ENCODE measurements at regions not wholly inside any gene's neighbourhood (a gene's known extent, or its start where the extent isn't known, plus 50 kb on each side); places are given as distances from the start of the nearest gene placed in this dataset.

DNA sequence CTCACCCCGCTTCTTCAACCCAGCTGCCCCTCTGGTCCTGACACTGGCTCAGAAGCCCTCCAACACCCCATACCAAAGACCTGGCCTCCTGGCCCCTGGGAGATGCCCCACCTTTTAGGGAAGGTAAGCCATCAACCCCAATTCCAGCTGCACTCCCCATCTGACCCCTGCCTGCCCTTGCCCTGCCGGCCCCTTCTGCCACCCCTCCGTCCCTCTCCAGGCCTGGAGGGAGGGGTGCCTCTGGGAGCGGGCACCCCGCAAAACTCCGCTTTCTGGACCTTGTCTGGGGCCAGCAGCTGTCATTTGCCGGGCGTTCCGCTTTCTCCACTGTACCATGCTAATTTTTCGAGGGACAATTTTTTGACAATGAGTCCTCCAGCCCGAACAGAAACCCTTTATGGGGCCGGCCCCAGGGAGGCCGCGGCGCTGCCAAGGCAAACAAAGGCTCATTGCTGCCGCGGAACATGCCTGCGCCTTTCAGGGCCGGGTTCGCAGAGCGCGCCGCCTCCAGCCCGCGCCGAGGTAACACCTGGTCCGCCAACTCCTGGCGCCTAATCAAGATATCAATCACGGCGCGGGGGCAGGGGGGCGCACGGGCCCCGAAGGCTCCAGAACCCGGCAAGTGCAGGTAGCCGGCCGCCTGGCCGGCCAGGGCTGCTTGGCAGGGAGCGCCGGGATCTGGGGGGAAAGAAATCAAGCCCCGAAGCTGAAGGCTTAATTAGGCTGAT is 96.0 kb downstream of the INHBB start:
- DNase-seq: peak; percentile 60

DNA sequence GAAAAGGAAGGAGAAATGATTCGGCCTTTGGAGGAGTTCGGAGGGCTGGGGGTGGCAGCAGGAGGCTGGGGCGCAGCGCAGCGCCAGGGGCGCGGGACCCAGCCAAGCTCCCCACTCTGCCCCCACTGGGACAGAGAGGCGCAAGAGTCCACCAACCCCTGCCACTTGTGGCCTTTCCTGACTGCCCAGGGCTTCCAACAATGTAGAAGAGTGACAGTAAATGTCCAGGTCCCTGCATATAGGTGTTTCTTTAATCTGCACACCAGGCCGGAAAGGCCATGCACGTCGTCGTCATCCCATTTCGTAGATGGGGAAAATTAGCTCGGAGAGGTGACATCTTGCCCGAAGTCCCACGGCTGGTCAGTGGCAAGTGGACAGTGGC is 96.6 kb downstream of the INHBB start:
- no peak for DNase-seq

DNA sequence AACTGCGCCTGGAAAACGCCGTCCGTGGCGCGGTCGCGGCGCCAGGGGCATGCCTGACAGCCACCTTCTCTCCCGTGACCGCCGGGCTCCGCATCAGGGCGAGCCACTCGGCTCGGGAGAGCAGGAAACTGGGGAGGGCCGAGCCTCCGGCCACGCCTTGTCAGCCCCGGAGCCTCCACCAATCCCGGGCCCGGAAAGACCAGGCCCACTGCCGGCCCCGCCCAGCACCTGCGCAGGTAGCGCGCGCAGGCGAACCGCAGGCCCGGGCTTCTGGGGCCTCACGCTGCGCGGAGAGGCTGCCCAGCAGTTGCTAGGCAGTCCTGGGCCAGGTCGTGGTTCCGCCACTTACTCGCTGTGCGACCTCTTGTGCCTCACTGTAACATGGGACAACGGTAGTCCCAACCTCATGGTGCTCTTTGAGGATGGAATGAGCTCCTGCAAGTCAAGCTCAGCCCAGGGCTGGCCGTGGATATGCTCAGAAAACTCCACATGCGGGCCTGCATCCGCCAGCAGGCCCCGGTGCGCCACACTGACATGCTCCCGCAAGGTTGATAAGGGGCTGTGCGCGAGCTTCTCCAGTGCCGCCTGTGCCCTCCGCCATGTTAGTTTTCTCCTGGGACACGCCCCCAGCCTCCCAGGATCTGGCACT is 97.1 kb downstream of the INHBB start:
- peak; percentile 83 for DNase-seq

DNA sequence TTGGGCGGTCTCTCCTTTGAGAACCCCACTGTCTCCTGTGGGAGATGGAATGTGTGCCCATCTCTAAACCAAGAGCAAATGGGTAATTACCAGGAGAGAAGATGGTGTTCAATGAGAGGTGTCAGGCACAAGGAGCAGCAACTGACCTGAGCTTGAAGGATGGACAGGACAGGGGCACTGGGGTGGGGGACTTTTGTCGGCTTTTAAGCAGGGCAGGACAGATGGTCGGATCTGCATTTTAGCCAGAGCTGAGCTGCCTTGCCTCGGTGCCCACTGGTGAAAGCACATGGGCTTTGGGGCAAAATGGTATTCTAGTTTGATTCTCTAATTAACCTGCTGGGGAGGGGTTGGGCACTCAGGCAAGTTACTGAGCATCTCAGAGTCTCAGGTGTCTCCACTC is 98.0 kb downstream of the INHBB start:
- DNase-seq: no peak

DNA sequence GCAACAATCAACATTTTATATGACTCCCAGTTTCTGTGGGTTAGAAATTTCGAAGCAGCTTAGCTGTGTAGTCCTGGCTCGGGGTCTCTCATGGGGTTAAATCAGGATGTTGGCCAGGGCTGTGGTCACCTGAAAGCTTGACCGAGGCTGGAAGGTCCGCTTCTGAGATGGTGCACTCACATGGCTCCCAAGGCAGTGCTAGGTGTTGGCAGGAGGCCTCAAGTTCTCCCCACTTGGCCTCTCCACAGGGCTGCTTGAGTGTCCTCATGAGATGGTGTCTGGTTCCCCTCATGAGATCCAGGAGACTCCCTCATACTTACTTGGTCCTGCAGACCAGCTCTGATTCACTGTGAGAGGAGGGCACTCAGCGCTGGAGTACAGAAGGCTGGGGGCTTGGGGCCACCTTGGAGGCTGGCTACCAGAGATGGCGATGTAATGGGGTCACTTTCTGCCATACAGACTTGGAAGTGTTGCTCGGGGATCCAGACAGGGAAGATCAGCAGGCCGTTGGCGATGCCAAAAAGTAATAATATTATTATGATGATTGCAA is 98.8 kb downstream of the INHBB start:
- no peak for DNase-seq

DNA sequence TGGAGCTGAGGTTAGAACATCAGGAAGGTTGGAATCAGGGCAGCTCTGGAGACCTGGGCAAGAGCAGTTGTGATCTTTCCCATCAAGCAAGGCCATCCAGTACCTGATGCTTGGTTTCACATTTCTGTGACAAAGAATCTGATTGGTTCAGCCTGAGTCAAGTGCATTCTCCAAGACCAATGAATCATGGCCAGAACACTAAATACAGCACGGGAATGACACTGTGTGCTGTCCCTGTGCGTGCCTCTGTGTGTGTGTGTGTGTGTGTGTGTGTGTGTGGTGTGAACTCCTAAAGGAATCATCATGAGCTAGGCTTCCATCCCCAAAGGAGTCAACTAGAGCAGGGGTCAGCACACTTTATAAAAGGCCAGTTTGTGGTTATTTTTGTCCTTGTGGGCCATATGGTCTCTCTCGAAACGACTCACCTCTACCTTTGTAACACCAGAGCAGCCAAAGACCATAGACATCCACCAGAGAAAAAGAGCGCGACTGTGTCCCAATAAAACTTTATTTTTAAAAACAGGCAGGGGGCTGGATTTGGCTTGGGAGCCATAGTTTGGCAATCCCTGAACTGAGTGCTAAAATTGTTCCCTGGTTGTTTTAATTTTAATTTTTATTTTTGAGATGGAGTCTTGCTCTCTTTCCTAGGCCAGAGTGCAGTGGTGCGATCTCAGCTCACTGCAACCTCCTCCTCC is 99.7 kb downstream of the INHBB start:
- peak; percentile 75 for DNase-seq

DNA sequence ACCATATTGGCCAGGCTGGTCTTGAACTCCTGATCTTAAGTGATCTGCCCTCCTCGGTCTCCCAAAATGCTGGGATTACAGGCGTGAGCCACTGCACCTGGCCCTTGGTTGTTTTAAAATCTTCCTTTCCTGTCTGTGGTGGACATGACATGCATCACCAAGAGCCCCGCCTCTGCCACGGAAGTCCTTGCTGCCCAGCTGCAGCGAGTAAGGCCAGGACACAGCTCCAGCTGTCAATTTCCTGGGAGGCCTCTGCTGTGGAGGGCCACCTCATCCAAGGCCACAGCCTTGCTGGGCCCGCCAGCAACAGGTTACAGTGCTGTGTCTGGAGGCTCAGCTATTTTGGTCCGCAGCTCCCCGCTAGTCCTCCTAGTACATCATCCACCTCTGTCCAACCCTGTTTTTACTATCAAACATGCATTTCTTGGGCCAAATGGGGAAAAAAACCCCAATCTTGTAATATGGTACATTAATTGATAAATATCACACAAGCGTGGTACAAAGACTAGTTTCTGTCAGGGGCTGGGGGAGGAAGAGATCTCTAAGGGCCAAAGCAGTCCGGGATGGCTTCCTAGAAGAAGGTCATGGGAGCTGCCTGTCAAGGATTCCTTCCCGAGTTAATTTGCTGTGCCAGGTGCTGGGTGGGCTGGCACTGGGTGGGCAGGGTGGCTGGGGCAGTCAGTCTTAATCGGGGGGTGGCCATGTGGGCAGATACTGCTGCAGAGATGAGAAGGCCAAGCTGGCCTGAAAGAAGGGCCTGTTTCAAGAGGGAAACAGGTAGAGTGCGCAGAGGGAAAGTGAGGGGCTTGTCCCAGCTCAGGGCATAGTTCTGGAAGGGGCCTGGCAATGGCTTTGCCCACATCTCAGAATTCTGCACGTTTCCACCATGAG is 100.5 kb downstream of the INHBB start:
- no peak for DNase-seq

DNA sequence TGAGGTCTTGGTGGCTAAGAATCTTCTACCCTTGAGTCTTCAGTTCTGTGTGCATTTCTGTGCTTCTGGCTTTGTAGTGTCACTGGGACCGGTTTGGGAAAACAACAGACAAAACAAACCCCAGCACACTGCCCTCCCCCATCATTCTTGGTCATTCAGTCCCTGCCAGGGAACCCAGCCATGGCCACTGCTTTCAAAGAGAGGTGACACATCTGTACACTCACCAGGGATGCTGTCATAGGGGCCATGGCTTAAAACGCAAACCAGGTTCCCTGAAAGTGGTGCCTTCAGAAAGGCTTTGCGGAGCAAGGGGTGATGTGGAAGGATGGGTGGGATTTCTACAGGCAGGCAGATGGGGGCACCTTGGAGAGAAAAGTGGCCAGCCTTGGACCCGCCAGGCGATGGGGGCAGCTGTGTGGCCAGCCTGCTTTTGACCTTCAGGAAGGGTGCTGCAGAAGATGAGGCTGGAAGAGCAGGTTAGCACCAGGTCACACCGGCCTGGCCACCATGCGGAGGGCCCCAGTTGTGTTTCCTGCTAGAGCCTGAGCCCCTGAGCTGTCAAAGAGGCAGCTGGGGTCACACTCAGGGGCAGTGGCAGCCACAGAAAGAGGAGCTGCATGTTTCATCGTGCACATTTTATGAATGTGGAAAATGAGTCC is 101.3 kb downstream of the INHBB start:
- DNase-seq: no peak

DNA sequence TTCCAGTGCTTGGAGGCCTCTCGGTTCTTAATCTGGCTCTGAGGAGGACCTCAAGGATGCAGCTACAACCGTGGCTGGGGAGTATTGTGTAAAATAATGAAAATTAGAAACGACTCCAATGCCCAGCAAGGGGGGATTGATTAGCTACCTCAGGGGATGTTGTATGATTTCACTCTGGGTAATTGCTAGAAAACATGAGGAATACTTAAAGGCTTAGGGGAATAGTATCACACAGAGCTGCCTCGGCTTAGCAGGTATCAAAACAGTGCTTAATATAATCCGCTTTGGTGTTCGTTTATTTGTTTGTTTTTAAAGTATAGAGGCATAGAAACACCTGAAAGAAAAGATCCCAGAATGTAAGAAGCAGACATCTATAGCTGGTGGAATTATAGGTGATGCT is 102.5 kb downstream of the INHBB start:
- DNase-seq: no peak

DNA sequence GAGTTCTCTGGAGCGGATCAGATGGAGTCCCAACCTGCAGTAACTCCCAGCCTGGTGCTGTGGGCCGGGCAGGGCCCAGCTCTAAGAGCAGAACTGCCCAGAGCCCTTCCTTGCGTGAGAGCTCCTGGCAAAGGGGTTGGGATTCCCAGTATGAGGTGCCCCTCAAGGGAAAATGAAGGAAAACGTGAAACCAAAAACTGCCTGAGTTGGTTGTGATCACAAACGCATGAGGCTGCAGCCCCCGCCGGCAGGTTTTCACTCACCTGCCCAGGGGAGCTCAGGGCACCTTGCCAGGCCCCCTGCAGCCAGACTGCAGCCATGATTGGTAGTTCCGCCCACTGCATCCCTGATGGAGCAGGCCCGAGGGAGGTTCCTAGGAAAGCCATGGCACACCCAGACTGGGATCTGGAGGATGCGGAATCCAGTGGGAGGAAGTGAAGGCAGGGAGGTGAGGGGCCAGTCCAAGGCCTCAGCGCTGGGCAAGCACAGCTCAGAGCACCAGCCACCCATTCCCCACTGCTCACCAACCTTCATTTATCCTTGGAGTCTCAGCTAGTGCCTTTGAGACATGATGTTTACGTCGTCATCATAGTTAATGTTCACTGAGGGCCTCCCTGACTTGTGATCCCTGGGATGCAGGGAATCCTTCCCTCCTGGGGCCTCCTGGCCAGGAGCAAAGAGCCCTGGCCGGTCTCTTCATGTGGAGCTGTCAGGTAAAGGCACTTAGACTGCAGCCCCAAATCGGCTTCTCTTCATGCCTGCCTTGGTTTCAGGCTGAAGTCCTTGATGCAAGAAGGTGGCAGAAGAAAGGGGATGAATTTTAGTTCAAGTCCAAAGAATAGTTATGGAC is 103.2 kb downstream of the INHBB start:
- no peak for DNase-seq

DNA sequence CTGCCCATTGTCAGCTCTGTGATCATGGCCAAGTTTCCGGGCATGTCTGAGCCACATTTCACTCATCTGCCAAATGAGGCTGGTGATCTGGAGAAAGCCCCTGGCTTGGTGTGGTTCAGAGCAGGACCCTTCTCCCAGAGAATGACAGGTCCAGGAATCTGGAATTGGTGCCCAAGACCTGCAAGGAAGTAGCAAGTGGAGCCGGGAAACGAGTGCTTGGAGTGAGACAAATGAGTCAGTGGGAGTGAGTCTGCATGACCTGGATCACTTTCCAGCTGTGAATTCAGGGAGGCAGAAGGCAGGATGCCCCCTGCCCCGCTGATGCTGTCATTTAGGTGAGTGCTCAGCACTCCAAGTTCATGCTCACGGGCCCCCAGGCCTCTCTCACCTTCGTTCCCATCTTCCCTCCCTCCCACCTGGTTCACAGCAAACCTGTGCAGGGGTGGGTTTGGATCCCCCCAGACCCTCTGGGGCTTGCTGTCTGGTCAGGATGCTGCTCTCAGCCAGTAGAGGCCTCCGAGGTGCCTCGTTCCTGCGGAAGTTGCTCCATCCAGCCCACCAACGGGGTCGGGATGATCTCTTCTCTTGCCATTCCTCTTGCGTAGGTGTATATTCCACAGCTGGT is 104.4 kb downstream of the INHBB start:
- DNase-seq: no peak

DNA sequence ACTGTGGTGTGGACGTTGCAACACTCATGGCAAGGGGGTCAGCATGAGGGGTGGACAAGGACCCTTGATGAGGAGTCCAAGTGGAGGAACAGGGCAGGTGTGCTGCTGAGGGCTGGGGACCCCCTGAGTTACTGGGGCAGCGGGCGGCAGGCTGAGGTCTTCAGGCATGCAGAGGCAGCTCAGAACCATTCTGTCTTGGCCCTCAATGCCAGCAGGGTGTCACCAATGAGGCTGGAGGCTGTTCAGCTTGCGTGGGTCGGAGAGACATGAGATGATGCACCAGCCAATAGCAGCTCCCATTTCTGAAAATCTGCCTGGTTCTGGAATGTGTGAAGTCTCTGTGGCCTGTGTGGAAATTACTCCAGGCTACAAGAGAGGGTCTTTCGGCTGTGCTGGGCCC is 105.4 kb downstream of the INHBB start:
- no peak for DNase-seq

DNA sequence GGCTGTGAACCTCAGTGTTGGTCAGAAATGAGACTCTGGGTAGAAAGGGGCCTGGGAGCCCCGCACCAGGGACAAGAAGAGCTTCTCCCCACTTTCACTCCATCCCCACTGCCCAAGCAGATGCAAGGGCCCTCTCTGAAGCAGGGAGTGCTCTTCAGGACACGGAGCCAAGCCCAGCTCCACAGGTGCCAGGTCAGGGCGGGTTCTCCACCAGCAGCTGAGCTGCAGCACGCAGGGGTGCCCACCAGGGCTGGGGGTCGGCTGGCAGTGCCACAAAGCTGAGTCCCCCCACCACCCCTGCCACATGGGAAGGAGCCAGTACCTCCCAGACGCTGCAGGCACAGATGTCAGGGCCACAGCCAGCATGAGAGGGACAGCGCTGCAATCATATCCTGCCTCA is 106.2 kb downstream of the INHBB start:
- DNase-seq: no peak

DNA sequence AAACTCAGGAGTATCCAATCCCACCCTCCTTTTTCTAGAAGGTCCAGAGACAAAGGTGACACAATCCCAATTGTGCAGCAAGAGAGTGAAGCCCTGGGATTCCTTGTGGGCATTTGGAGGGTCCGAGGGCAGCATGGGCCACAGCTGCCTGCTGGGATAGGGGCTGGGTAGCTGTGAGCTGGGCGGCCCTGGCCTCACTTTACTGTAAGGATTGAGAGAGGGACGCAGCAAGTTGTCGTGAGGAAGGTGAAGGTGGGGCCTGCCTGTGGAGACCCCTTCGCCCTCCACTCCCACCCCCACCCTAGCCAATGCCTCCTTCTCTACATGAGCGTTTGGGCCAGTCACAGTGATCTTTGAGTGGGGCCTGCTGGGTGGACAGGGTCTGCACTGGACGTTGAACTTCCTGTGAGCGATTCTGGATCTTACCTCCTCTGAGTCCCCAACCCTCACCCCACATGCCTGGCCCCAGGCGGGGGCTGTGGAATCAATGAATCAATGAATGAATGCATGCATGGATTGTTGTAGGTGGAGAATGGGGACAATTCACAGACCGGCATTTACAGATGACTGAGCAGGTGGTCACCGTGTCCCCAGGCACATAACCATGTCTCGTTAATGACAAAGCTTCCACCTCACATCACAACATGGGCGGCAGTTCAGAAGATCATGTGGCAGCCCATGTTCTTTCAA is 107.2 kb downstream of the INHBB start:
- DNase-seq: no peak

DNA sequence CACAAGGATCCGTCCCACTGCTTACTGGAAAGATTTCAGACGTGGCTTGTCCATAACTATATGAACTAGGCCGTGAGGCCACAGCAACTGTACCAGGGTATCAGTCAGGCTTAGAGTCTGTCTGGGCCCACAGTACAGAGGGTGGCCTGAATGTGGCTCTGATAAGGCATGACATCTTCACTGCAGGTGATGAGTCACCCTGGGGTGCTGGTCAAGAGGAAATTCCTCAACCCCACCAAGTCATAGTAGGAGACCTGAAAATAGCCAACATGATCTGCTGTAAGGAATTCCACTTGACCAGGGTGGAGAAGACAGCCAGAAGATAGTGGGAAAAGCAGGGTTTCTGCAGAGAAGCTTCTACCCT is 107.7 kb downstream of the INHBB start:
- no peak for DNase-seq

DNA sequence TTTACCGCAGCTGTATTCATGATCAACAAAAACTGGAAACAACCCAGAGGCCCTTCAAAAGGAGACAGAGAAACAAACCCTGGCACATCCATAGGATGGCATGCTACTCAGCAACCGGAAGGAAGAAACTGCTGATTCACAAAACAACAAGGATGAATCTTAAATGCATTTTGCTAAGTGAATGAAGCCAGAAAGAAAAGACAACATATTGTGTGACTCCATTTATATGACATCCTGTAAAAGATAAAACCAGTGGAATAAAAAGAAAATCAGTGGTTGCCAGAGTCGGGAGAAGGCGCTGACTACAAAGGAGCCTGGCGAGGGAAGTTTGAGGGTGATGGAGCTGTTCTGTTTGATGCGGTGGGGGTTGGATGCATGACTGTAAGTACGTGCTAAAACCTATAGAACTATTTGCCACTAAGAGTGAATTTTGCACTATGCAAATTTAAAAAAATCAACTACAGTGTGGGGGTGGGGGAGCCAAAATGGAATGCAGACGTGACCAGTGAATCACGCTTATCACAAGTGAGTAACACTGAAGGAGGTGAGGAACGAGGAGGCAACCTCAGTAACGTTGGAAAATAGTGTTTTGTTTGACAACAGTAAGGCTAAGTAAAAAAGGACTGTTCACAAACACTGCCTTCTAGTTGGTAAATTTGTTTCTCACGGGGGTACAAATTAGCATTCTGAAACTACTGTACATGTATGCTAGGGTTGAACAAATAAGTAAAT is 108.9 kb downstream of the INHBB start:
- no peak for DNase-seq

DNA sequence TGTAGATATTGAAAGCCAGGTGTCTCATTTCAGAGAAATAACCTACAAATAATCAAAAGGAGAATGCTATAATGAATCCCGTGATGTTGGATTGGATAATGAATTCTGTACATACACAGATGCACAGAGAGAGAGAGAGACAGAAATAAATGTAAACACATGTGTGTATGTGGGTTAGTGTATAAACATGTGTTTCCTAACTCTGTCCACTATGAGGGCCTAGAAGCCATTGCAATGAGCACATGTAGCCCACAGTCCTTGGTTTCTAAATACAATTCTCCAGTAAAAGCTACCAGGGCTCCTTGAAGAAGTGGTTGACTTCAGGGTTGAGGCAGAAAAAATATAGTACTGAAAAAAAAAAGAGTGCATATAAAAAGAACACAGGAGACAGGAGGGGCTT is 109.5 kb downstream of the INHBB start:
- no peak for DNase-seq

DNA sequence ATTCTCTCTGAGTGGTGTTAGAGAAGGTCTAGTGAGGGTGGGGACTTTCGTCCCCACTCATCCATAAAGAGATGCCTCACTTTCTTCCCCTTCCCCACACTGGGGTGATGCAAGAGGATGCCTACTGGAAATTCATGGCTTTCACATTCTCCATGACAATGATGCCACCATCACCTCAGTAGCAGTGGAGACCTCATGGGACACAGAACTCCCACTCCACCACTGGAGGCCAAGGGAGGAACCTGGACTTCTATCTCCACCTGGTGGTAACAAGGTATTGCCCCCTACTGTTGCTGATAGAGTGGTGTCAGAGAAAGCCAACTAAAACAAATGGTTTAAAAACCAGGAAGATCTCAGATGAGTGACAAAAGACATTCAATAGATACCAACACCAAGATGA is 110.9 kb downstream of the INHBB start:
- DNase-seq: no peak

DNA sequence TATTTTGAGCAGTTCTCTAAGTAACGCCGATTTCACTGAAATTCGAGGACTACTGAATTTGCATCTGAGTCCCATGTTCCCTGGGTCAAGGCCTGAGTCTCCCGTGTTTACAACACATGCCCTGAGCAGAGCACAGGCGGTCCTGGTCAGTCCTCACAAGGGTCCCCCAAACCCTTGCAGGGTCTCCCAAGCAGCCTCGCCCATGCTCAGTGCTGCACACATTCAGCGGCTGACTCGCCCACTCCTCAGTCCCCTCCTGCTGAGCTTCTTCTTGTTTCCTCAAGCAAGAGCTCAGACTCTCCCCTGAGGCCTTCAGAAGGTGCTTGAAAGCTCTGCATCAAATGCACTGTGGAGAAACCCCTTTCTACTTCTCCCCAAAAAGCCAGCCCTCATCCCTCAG is 114.6 kb downstream of the INHBB start:
- no peak for DNase-seq

DNA sequence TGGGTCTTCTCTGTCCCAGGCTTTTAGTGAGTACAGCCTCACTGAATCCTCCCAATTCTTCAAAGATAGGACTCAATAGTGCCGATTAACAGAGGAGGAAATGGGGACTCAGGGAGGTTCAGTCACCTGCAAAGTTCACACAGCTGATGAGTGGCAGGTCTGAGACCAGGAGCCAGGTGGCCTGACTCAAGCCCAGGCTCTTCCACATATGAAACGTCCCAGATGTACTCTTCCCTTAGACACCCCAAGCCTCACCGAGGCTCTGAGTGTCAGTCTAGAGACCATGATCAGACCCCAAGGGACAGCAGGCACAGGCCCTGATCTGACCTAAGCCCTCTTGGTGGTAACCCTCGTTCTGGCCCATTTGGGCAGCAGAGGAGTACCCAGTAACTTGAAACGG is 115.2 kb downstream of the INHBB start:
- DNase-seq: no peak
